Large intestine (tissue), 3 donors: ENCODE measurements at regions not wholly inside any gene's neighbourhood (a gene's known extent, or its start where the extent isn't known, plus 50 kb on each side); places are given as distances from the start of the nearest gene placed in this dataset.

Source experiments
- DNase-seq, 2 donors: peaks; one replicate each; pipeline versions ENCODE4 v3.0.0 to v3.0.0-alpha.2; 2013
- H3K27ac ChIP-seq: one replicate; pipeline ENCODE4 v1.5.1; 2013; ENCODE audit warnings: low read length
- H3K27me3 ChIP-seq: 2 replicates; pipeline ENCODE4 v1.6.1; 2013; ENCODE audit warnings: low read length; ENCODE audit not compliant: control insufficient read depth, insufficient read depth
- H3K36me3 ChIP-seq: 2 replicates; pipeline ENCODE4 v1.6.1; 2013; ENCODE audit warnings: low read length; ENCODE audit not compliant: control insufficient read depth, insufficient read depth
- H3K4me1 ChIP-seq: one replicate; pipeline ENCODE4 v1.6.1; 2013; ENCODE audit warnings: low read length; ENCODE audit not compliant: control insufficient read depth, insufficient read depth
- H3K4me3 ChIP-seq: one replicate; pipeline ENCODE4 v1.5.1; 2013; ENCODE audit warnings: low read length
- H3K9me3 ChIP-seq: one replicate; pipeline ENCODE4 v1.6.1; 2013; ENCODE audit warnings: mild to moderate bottlenecking, low read depth, low read length, moderate library complexity; ENCODE audit not compliant: control insufficient read depth
- WGBS: methylation state at CpG from one replicate; pipeline ENCODE4 v1.1.5; 2013; ENCODE audit warnings: low lambda C conversion rate; ENCODE audit not compliant: insufficient coverage; 5-methylcytosine and 5-hydroxymethylcytosine counted together

DNA sequence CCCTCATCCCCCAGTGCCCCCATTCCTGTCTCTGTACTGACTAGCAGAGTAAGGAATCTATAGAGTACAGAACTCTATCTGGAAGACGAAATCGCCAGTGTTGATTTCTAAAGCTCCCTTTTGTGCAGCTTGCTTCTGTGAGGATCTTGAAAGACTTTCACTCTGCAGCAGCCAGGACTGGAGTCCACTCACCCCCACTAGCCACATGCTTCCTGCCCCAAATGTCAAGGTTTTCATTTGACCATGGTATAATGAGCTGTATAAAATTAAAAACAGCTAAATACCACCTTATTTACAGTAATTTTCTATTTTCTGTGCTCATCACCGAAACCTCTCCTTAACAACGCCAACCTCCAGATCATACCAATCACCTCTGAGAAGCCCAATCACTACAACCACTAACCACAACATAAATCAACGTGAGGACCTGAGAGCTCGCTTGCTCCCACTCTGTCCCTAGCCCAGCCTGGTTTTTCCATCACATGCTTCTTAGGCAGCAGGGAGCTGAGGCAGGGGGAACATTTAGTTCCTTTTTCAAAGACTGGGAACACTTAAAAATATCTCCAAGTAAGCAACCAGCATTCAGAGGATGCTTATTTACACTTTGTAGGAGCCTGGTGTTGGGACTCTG is 56.1 kb upstream of the IRF2BP2 start:
- H3K27me3 ChIP-seq: no peaks in the 10 kb centered on the region
- no peak for DNase-seq
- WGBS: no CpG with 5 or more reads among the region's 6 CpGs
- H3K36me3 ChIP-seq: no peaks in the 10 kb centered on the region
- H3K9me3 ChIP-seq: peaks cover 5% of the 10 kb centered on the region
- no peak overlapping the region for H3K27ac ChIP-seq
- H3K4me3 ChIP-seq: no peak overlapping the region
- peaks cover 24% of the 10 kb centered on the region for H3K4me1 ChIP-seq

DNA sequence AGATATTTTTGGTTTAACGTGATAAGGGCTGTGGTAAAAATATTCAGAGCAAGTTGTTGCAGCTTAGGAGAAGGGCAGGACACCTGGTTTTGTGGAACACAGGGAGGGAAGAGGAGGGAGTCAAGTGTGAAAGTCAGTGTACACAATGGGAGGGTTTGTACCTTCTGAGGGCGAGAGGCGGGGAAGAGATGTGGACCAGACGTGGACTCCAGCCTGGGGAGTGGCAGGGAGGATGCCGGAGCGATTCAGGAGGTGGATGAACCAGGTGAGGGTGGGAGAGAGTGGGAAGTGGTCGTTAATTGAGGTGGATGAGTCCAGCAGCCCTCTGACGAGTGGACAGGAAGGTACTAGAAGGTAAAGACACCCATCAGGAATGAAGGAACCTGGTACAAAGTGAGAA is 52.2 kb upstream of the IRF2BP2 start:
- Histone ChIP-seq H3K4me1 (peaks cover 34% of the 10 kb centered on the region), H3K4me3 (no peak overlapping the region), H3K9me3 (no peaks in the 10 kb centered on the region), H3K27ac (no peak overlapping the region), H3K36me3 (no peaks in the 10 kb centered on the region), H3K27me3 (no peaks in the 10 kb centered on the region)
- 60% methylated on average over 2 of the region's 8 CpGs for WGBS
- DNase-seq: peak; percentile 58 to 87

DNA sequence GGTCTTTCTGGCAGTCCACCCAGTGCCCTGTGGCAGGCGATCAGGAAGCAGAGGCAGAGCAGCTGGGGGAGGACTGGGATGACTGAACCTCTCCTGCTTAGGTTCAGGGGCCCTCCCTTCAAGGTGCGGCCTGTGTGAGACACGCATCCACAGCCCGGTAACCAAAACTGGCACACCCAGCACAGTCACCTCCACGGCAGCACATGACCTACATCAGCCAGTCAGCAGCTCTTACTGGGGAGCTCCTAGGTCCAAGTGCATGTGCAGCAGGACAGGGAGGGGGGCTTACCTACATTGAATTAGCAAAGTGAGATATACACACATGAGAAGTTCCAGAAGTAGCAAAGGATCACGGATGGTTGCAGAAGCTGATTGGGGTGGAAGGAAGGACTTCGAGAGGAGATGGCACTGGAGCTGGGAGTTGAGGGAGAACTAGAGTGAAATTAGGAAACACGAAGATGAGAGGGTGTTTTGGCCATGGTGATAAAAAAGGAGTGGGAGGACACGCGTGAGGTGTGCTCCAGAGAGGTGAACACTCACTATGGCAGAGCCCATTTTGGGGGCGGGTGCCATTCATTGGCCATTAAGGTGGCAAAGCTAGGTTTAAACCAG is 51.4 kb upstream of the IRF2BP2 start:
- WGBS: 100% methylated on average over 3 of the region's 11 CpGs
- DNase-seq: no peak

DNA sequence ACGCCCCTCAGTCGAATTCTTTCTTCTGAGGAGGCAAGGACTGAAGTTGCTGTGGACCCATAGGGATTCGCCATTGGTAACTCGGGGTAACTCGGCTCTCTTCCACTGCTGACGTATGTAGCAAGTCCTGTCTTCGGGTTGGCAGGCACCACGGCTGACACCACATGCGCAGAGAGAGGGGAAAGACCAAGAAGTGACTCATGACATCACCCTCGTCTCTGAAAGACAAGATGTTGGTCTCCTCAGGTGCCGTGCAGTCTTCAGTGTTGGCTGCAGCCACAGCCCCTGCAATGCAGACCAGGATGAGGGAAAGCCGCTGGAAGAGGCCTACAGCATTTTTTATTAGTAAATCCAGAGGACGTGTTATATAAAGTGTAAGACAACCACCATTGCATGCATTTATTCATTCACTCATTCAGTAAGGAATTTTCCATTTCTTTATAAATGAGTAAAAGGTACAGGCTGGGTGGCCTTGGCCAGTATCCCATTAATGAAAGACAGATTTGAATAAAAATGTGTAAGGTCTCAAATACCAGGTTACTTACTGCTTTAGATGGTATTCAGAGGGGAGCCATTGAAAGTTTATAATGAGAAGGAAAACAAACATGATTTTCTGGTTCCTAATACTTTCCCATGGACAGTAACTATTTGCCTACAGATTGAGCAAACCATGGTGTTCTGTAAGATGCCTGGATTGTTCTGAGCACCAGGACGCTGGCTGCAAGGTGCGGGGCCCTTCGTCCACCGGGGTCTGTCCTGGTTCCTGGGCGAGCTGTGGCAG is 50.7 kb upstream of the IRF2BP2 start:
- no peak for DNase-seq
- Histone ChIP-seq H3K4me3 (no peak overlapping the region), H3K27ac (no peak overlapping the region), H3K9me3 (no peaks in the 10 kb centered on the region), H3K27me3 (no peaks in the 10 kb centered on the region), H3K4me1 (peaks cover 37% of the 10 kb centered on the region), H3K36me3 (no peaks in the 10 kb centered on the region)
- WGBS: 100% methylated on average over 1 of the region's 18 CpGs

More for the DNA sequence above, 51.4 kb upstream of the IRF2BP2 start:
- Histone ChIP-seq H3K4me1 (peaks cover 34% of the 10 kb centered on the region), H3K36me3 (no peaks in the 10 kb centered on the region), H3K27me3 (no peaks in the 10 kb centered on the region), H3K4me3 (no peak overlapping the region), H3K9me3 (no peaks in the 10 kb centered on the region), H3K27ac (no peak overlapping the region)
